K562 (cell line): ENCODE measurements at regions not wholly inside any gene's neighbourhood (a gene's known extent, or its start where the extent isn't known, plus 50 kb on each side); places are given as distances from the start of the nearest gene placed in this dataset.

Source experiments
- ATAC-seq: fragments of 200-7000 bp; cut with Tn5 transposase; 3 replicates; pipeline ENCODE4 v1.9.1; 2020; ENCODE audit warnings: moderate library complexity
- BruUV-seq: library from RNA; stranded (reverse); fragments of 400-500 nt; replicated peaks from 2 replicates; lab custom pipeline; 2021; lab: Mats Ljungman, UMichigan
- CTCF ChIA-PET: fragments of 300-600 bp; formaldehyde crosslinking; extraction: SDS; loops from one replicate; lab custom pipeline; 2021; ENCODE audit warnings: low intra/inter-chr PET ratio; lab: Yijun Ruan, JAX
- POLR2A ChIA-PET: fragments of 300-600, 350-650 bp; sonication (Branson Sonifier 250); formaldehyde crosslinking; extraction: SDS; loops from one replicate; lab custom pipeline; 2021; ENCODE audit warnings: antibody characterized with exemption, inconsistent platforms; lab: Yijun Ruan, JAX
- DNase-seq, 4 experiments: peaks; one replicate each; pipeline versions ENCODE4 v3.0.0 to v3.0.0-alpha.2; 2011 to 2018; ENCODE audit warnings: low spot score in 3 of 4, mixed read lengths in 3 of 4; ENCODE audit errors: extremely low read depth in 1 of 4
- FAIRE-seq: peaks from 2 replicates; lab custom pipeline; 2011; peaks lifted over from hg19 to GRCh38; lab: Jason Lieb, UNC
- H2AFZ ChIP-seq: 2 replicates; pipeline ENCODE4 v1.6.0; 2011; ENCODE audit warnings: low read depth, low read length, control low read depth, inconsistent platforms
- H3K27ac ChIP-seq: fragments of 200-600 bp; 3 replicates; pipeline ENCODE4 v1.8.0; 2011; ENCODE audit warnings: low read depth, mild to moderate bottlenecking, control low read depth, inconsistent platforms, low read length, moderate library complexity, mixed read lengths; ENCODE audit errors: extremely low read depth
- H3K27me3 ChIP-seq, 2 experiments: fragments of 300-600 bp in 1 of 2; 2 replicates in 1 of 2; 3 replicates in 1 of 2; pipeline versions ENCODE4 v1.6.0 to v1.8.0; 2011; ENCODE audit warnings: inconsistent platforms in 2 of 2, low read length in 2 of 2, mild to moderate bottlenecking in 1 of 2, mixed read lengths in 1 of 2, moderate library complexity in 1 of 2; ENCODE audit not compliant: control insufficient read depth in 2 of 2, insufficient read depth in 2 of 2
- H3K36me3 ChIP-seq: fragments of 300-600 bp; 3 replicates; pipeline ENCODE4 v1.8.0; 2011; ENCODE audit warnings: mild to moderate bottlenecking, low read length, inconsistent platforms; ENCODE audit not compliant: control insufficient read depth, insufficient read depth
- H3K4me1 ChIP-seq, 2 experiments: fragments of 200-600 bp in 1 of 2; replicated peaks in 1 of 2; 2 replicates in 1 of 2; 3 replicates in 1 of 2; pipeline versions ENCODE4 v1.5.1 to v1.8.0; 2011; ENCODE audit warnings: inconsistent platforms in 2 of 2, low read length in 2 of 2, mild to moderate bottlenecking in 1 of 2, mixed read lengths in 1 of 2, moderate library complexity in 1 of 2; ENCODE audit not compliant: control insufficient read depth in 2 of 2, insufficient read depth in 2 of 2
- H3K4me2 ChIP-seq: 2 replicates; pipeline ENCODE4 v1.6.1; 2011; ENCODE audit warnings: low read length, control low read depth, inconsistent platforms, mixed read lengths; ENCODE audit not compliant: insufficient read depth
- H3K4me3 ChIP-seq: fragments of 200-600 bp; sonication (generic), shearing (Covaris generic); 2 replicates; pipeline ENCODE4 v1.5.1; 2016; ENCODE audit warnings: control low read depth, inconsistent platforms
- H3K79me2 ChIP-seq: fragments of 200-600 bp; 3 replicates; pipeline ENCODE4 v1.8.0; 2011; ENCODE audit warnings: low read length, inconsistent platforms; ENCODE audit not compliant: control insufficient read depth, insufficient read depth
- H3K9ac ChIP-seq, 2 experiments: 2 replicates each; pipeline versions ENCODE4 v1.6.0 to v1.6.1; 2011; ENCODE audit warnings: low read depth in 2 of 2, low read length in 2 of 2, control low read depth in 1 of 2, inconsistent platforms in 1 of 2, mild to moderate bottlenecking in 1 of 2, mixed read lengths in 1 of 2; ENCODE audit not compliant: insufficient read depth in 1 of 2
- H3K9me1 ChIP-seq: one replicate; pipeline ENCODE4 v1.6.0; 2011; ENCODE audit warnings: inconsistent platforms, mild to moderate bottlenecking, low read length, moderate library complexity; ENCODE audit not compliant: control insufficient read depth, insufficient read depth
- H3K9me3 ChIP-seq: replicated peaks from 2 replicates; pipeline ENCODE4 v1.5.1; 2011; ENCODE audit warnings: low read depth, low read length, inconsistent platforms; ENCODE audit not compliant: control insufficient read depth, insufficient read depth
- H4K20me1 ChIP-seq: replicated peaks from 2 replicates; pipeline ENCODE4 v1.6.1; 2011; ENCODE audit warnings: low read length, inconsistent platforms, mixed read lengths; ENCODE audit not compliant: control insufficient read depth, insufficient read depth
- DACH1 ChIP-seq: fragments of 450-650 bp; IDR thresholded peaks from 2 replicates; pipeline ENCODE4 v1.6.1; 2018; ENCODE audit not compliant: partially characterized antibody
- EGR1 ChIP-seq: fragments of 450-650 bp; conservative IDR thresholded peaks from 2 replicates; pipeline ENCODE4 v1.6.1; 2017; ENCODE audit warnings: mild to moderate bottlenecking
- ELF4 ChIP-seq: fragments of 450-650 bp; formaldehyde crosslinking; IDR thresholded peaks from 2 replicates; pipeline ENCODE4 v1.4.0; 2022; ENCODE audit warnings: missing genetic modification characterization
- ETV6 ChIP-seq, 3 experiments: fragments of 150-350 bp in 1 of 3; sonication (generic) in 1 of 3; formaldehyde crosslinking in 1 of 3; IDR thresholded peaks; 2 replicates each; pipeline versions ENCODE4 v1.6.1 to v1.8.0; 2014 to 2022; ENCODE audit warnings: borderline replicate concordance in 2 of 3, low read depth in 2 of 3, antibody characterized with exemption in 1 of 3, low read length in 1 of 3, mild to moderate bottlenecking in 1 of 3, missing genetic modification reagents in 1 of 3
- MAFF ChIP-seq: IDR thresholded peaks from 2 replicates; pipeline ENCODE4 v1.6.1; 2012; ENCODE audit warnings: low read length, improper control_type of control experiment
- MAFG ChIP-seq: fragments of 450-650 bp; conservative IDR thresholded peaks from 2 replicates; pipeline ENCODE4 v1.6.1; 2016; ENCODE audit warnings: missing genetic modification characterization, missing compliant biosample characterization
- MAFK ChIP-seq: IDR thresholded peaks from 2 replicates; pipeline ENCODE4 v1.6.1; 2011; ENCODE audit warnings: low read length, improper control_type of control experiment
- POLR2A ChIP-seq: fragments of 450-650 bp; conservative IDR thresholded peaks from 2 replicates; pipeline ENCODE4 v1.6.1; 2016
- YY1 ChIP-seq, 3 experiments: IDR thresholded peaks; 2 replicates each; pipeline ENCODE4 v1.6.1; 2011; ENCODE audit warnings: low read length in 2 of 3, mild to moderate bottlenecking in 2 of 3, moderate library complexity in 2 of 3, borderline replicate concordance in 1 of 3, control low read depth in 1 of 3, low read depth in 1 of 3; ENCODE audit not compliant: insufficient read depth in 3 of 3, insufficient replicate concordance in 2 of 3, control insufficient read depth in 1 of 3, insufficient read length in 1 of 3; ENCODE audit errors: extremely low read depth in 1 of 3
- ZNF197 ChIP-seq: fragments of 200-800 bp; sonication (Bioruptor generic); IDR thresholded peaks from 2 replicates; pipeline ENCODE4 v1.6.1; 2016; ENCODE audit warnings: low read depth, missing genetic modification characterization, missing compliant biosample characterization
- ZNF224 ChIP-seq: sonication (generic); formaldehyde crosslinking; IDR thresholded peaks from 2 replicates; pipeline ENCODE4 v1.8.0; 2022; ENCODE audit warnings: mild to moderate bottlenecking, missing genetic modification reagents
- WGBS: fragments of 100-300 bp; shearing (Covaris generic); methylation state at CpG from one replicate; pipeline ENCODE4 v1.1.6; 2016; ENCODE audit warnings: low coverage, mixed read lengths; ENCODE audit not compliant: insufficient coverage; ENCODE audit errors: missing lambda C conversion rate; 5-methylcytosine and 5-hydroxymethylcytosine counted together
- in situ Hi-C: fragments of 300-500 bp; cut with MboI; formaldehyde crosslinking; loops from 4 replicates; pipeline ENCODE4 v1.15.0; 2018; ENCODE audit warnings: inconsistent platforms, mixed read lengths
- intact Hi-C: fragments of 100-400 bp; cut with micrococcal nuclease; formaldehyde crosslinking; loops from 2 replicates; pipeline ENCODE4 v1.14.2; 2022
- TF ChIP-seq, protein P1 (sequence below): fragments of 250-450 bp; sonication (Bioruptor Pico); IDR thresholded peaks from 2 replicates; pipeline ENCODE4 v1.8.0; 2021; ENCODE audit warnings: moderate library complexity, mild to moderate bottlenecking, inconsistent platforms
- TF ChIP-seq, protein P2 (sequence below): fragments of 450-650 bp; conservative IDR thresholded peaks from 2 replicates; pipeline ENCODE4 v1.6.1; 2016; ENCODE audit warnings: missing genetic modification characterization, low read depth, mild to moderate bottlenecking, control low read depth, missing compliant biosample characterization
- TF ChIP-seq, protein P3 (sequence below), 2 experiments: fragments of 150-350 bp in 1 of 2; IDR thresholded peaks; 2 replicates each; pipeline ENCODE4 v1.6.1; 2012 to 2016; ENCODE audit warnings: low read depth in 2 of 2, low read length in 2 of 2, mild to moderate bottlenecking in 1 of 2, moderate library complexity in 1 of 2
- TF ChIP-seq, protein P4 (sequence below), 2 experiments: fragments of 200-800 bp in 1 of 2; sonication (Bioruptor generic) in 1 of 2; sonication (generic) in 1 of 2; formaldehyde crosslinking in 1 of 2; IDR thresholded peaks in 1 of 2; conservative IDR thresholded peaks in 1 of 2; 2 replicates each; pipeline versions ENCODE4 v1.5.0 to v1.6.1; 2016 to 2020; ENCODE audit warnings: missing compliant biosample characterization in 1 of 2, missing genetic modification characterization in 1 of 2, missing genetic modification reagents in 1 of 2

DNA sequence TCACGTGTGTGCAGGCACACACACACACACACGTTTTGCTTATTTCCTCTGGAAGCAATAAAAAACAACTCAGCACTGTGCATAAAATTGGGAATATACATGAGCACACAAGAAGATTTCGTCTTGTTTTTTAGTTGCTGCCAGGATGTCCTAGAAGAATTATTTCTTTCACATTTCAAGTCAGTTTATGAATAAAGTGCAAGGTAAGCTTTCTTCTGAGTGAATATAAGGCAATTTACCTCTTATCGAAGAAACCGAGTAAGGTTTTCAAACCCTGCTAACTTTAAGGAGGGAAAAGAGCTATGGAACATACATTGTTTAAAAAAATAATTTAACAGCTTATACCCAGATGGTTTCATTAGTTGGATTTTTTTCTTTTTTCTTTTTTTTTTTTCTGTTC, 855.4 kb upstream of the NR2F2 start:
- Histone ChIP-seq H3K36me3 (no peaks in the 10 kb centered on the region), H3K4me1 (no peaks in the 10 kb centered on the region), H2AFZ (no peak overlapping the region), H3K9me3 (no peaks in the 10 kb centered on the region), H3K4me3 (no peak overlapping the region), H3K9ac (no peak overlapping the region), H4K20me1 (no peaks in the 10 kb centered on the region), H3K9me1 (no peaks in the 10 kb centered on the region), H3K79me2 (no peaks in the 10 kb centered on the region), H3K27me3 (no peaks in the 10 kb centered on the region; a peak in 2 of 5 replicates), H3K27ac (no peak overlapping the region), H3K4me2 (no peak overlapping the region)
- intact Hi-C loops (no loop called here), in situ Hi-C loops (no loop called here)
- WGBS = 2% methylated on average over 5 of the region's 5 CpGs
- FAIRE-seq = no peak
- POLR2A ChIA-PET = interaction anchor here (0.6 kb wide), 1 partner anchor 1330 kb away, joined by 3 read pairs; no protein-coding TSS in a partner anchor
- BruUV-seq = no TSS peak
- no peak for DNase-seq
- CTCF ChIA-PET = no interaction called here
- ATAC-seq = no peak
- TF ChIP-seq MAFF (peak; percentile 29; the same call in 1 of the 2 replicates), ELF4 (no peak), MAFK (peak; percentile 25; the same call in 1 of the 2 replicates), POLR2A (no peak), YY1 (IDR thresholded peaks at IDR 0.05; ENCODE audit: borderline replicate concordance in 1 of 3, control insufficient read depth in 1 of 3, extremely low read depth in 1 of 3, insufficient read depth in 3 of 3, insufficient read length in 1 of 3, insufficient replicate concordance in 2 of 3, low read depth in 1 of 3, low read length in 2 of 3) (no peak), ZNF197 (no peak), EGR1 (no peak), DACH1 (no peak), MAFG (tag) (peak; percentile 60), ZNF224 (CRISPR knock-in tag) (no peak), ETV6 (IDR thresholded peaks at IDR 0.05; ENCODE audit: borderline replicate concordance in 1 of 2, low read depth in 2 of 2, low read length in 1 of 2) (no peak), ETV6 (CRISPR knock-in tag; IDR thresholded peaks at IDR 0.05; ENCODE audit: borderline replicate concordance) (no peak)
- TF ChIP-seq, protein P1, sequence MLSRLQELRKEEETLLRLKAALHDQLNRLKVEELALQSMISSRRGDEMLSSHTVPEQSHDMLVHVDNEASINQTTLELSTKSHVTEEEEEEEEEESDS (CRISPR knock-in tag) = no peak
- TF ChIP-seq, protein P2, sequence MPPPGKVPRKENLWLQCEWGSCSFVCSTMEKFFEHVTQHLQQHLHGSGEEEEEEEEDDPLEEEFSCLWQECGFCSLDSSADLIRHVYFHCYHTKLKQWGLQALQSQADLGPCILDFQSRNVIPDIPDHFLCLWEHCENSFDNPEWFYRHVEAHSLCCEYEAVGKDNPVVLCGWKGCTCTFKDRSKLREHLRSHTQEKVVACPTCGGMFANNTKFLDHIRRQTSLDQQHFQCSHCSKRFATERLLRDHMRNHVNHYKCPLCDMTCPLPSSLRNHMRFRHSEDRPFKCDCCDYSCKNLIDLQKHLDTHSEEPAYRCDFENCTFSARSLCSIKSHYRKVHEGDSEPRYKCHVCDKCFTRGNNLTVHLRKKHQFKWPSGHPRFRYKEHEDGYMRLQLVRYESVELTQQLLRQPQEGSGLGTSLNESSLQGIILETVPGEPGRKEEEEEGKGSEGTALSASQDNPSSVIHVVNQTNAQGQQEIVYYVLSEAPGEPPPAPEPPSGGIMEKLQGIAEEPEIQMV (tag) = no peak
- TF ChIP-seq, protein P3, sequence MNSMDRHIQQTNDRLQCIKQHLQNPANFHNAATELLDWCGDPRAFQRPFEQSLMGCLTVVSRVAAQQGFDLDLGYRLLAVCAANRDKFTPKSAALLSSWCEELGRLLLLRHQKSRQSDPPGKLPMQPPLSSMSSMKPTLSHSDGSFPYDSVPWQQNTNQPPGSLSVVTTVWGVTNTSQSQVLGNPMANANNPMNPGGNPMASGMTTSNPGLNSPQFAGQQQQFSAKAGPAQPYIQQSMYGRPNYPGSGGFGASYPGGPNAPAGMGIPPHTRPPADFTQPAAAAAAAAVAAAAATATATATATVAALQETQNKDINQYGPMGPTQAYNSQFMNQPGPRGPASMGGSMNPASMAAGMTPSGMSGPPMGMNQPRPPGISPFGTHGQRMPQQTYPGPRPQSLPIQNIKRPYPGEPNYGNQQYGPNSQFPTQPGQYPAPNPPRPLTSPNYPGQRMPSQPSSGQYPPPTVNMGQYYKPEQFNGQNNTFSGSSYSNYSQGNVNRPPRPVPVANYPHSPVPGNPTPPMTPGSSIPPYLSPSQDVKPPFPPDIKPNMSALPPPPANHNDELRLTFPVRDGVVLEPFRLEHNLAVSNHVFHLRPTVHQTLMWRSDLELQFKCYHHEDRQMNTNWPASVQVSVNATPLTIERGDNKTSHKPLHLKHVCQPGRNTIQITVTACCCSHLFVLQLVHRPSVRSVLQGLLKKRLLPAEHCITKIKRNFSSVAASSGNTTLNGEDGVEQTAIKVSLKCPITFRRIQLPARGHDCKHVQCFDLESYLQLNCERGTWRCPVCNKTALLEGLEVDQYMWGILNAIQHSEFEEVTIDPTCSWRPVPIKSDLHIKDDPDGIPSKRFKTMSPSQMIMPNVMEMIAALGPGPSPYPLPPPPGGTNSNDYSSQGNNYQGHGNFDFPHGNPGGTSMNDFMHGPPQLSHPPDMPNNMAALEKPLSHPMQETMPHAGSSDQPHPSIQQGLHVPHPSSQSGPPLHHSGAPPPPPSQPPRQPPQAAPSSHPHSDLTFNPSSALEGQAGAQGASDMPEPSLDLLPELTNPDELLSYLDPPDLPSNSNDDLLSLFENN (IDR thresholded peaks at IDR 0.05; ENCODE audit: low read depth in 2 of 2, low read length in 2 of 2) = no peak
- TF ChIP-seq, protein P4, sequence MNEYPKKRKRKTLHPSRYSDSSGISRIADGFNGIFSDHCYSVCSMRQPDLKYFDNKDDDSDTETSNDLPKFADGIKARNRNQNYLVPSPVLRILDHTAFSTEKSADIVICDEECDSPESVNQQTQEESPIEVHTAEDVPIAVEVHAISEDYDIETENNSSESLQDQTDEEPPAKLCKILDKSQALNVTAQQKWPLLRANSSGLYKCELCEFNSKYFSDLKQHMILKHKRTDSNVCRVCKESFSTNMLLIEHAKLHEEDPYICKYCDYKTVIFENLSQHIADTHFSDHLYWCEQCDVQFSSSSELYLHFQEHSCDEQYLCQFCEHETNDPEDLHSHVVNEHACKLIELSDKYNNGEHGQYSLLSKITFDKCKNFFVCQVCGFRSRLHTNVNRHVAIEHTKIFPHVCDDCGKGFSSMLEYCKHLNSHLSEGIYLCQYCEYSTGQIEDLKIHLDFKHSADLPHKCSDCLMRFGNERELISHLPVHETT (CRISPR knock-in tag; conservative IDR thresholded peaks at IDR 0.05 in 1 of 2, IDR thresholded peaks at IDR 0.05 in 1 of 2) = no peak
